22Rv1 (cell line): ENCODE measurements at regions not wholly inside any gene's neighbourhood (a gene's known extent, or its start where the extent isn't known, plus 50 kb on each side); places are given as distances from the start of the nearest gene placed in this dataset.

ENCODE experiments used
- H3K27ac ChIP-seq: fragments of 450-650 bp; 2 replicates; pipeline ENCODE4 v1.5.1; 2017
- ZFX ChIP-seq: fragments of 450-650 bp; IDR thresholded peaks from 2 replicates; pipeline ENCODE4 v1.6.1; 2017; ENCODE audit warnings: antibody characterized with exemption, borderline replicate concordance
- TF ChIP-seq, protein P1 (sequence below): fragments of 450-650 bp; IDR thresholded peaks from 2 replicates; pipeline ENCODE4 v1.5.1; 2017; ENCODE audit warnings: mild to moderate bottlenecking

DNA sequence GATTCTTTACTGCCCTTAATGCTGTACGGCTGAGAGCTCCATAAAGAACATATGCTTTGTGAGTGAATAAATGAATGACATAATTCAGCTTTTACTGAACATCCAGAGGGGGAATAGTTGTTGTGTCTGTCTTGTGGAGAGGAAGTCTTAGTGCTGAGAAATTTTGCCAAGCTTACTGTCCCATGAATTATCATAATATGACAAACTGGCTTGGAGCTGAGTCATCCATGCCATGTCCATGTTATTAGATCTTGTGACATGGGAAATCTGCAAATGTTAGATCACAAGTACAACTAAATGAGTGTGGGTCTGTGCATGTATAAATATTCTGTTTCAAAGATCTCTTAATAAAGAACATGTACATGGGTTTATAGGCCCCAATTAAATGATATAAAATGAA lies 350.4 kb downstream of the BMP4 start:
- no peak overlapping the region for H3K27ac ChIP-seq
- TF ChIP-seq ZFX, result no peak
- TF ChIP-seq, protein P1, sequence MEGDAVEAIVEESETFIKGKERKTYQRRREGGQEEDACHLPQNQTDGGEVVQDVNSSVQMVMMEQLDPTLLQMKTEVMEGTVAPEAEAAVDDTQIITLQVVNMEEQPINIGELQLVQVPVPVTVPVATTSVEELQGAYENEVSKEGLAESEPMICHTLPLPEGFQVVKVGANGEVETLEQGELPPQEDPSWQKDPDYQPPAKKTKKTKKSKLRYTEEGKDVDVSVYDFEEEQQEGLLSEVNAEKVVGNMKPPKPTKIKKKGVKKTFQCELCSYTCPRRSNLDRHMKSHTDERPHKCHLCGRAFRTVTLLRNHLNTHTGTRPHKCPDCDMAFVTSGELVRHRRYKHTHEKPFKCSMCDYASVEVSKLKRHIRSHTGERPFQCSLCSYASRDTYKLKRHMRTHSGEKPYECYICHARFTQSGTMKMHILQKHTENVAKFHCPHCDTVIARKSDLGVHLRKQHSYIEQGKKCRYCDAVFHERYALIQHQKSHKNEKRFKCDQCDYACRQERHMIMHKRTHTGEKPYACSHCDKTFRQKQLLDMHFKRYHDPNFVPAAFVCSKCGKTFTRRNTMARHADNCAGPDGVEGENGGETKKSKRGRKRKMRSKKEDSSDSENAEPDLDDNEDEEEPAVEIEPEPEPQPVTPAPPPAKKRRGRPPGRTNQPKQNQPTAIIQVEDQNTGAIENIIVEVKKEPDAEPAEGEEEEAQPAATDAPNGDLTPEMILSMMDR, result no peak

DNA sequence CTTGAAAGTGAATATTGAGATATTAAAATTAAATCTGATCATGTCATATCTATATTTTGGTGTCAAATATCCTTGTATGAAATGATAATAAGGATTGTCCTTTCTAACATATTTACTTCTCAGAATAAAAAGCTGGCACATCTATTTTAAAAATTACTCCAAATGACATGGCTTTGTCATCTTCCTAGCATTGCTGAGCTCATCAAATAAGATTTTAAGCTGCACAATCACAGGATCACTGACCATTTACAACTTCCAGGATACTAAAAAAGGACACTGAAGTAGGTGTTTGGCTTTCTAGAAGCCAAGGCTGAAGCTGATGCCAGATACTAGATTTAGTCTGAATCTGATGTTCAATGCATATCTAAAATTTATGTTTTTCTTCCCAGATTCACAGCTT lies 351.1 kb downstream of the BMP4 start:
- no peak overlapping the region for H3K27ac ChIP-seq
- TF ChIP-seq, protein P1, result no peak
- TF ChIP-seq ZFX, result no peak

DNA sequence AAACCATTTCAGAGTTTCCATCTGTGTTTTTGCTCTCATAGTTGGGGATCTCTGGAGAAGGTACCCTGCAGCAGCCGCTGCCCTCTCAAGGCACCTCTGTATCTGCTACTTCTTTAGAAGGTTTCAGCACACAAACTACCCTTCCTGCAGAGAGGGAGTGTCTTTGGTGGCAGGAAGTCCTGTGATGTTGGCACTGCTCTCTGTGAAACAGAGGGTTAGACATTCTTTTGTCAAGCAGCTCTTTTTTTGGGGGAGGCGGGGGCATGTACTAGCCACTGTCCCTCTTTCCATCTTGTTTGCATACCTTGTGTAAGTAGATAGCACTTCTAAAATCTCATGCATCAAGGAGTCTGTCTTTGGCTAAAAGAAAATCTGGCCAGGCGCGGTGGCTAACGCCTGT lies 352.6 kb downstream of the BMP4 start:
- no peak overlapping the region for H3K27ac ChIP-seq
- TF ChIP-seq, protein P1, result no peak
- no peak for TF ChIP-seq ZFX

DNA sequence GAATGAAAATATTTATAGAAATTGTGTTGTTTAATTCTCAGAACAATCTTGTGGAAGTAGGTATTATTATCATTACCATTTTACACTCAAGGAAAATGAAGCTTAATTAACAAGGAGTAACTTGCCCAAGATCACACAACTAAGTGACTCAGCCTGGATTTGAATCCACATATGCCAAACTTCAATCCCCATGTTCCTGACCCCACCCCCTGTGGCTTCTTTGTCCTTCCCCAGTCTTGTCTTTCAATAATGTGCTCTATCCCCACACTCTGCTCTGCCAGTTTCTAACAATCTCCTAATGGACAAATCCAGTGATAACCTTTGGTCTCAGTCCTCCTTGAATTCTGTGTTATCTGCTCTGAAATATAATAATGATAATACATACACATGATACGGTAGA lies 355.2 kb downstream of the BMP4 start:
- TF ChIP-seq, protein P1, result no peak
- no peak for TF ChIP-seq ZFX
- H3K27ac ChIP-seq, result no peak overlapping the region

DNA sequence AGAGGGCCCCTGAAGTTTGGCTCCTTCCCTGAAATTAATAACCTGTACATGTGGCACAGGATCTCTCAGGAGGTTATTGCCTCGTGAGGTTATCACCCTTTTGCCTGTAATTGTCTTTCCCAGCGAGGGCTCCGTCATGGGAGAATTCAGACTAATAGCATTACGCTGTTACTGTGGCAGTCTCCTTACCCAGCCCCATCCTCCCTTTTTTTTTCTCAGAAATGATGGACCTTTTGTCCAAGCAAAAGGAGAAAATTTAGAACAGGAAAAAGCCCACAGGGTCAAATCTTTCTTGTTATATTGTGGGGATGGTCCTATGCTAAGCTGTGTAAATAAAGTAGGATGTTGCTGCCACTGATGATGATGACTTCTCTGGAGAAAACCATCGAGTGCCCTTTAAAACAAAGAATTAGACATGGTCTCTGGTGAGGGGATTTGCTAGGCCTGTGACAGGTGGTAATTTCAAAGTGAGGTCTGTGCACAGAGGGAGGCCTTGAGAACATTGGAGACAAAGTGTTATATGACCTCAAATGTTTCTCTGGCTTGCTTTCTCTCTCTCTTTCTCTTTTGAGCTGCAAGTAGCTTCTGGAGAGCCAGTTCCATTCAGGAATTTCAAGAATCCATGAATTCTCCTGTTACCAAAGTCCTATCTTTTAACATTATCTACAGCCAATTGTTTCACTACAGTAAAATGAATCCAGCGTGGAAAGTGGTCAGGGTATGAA lies 357.2 kb downstream of the BMP4 start:
- no peak overlapping the region for H3K27ac ChIP-seq
- no peak for TF ChIP-seq ZFX
- TF ChIP-seq, protein P1, result no peak

DNA sequence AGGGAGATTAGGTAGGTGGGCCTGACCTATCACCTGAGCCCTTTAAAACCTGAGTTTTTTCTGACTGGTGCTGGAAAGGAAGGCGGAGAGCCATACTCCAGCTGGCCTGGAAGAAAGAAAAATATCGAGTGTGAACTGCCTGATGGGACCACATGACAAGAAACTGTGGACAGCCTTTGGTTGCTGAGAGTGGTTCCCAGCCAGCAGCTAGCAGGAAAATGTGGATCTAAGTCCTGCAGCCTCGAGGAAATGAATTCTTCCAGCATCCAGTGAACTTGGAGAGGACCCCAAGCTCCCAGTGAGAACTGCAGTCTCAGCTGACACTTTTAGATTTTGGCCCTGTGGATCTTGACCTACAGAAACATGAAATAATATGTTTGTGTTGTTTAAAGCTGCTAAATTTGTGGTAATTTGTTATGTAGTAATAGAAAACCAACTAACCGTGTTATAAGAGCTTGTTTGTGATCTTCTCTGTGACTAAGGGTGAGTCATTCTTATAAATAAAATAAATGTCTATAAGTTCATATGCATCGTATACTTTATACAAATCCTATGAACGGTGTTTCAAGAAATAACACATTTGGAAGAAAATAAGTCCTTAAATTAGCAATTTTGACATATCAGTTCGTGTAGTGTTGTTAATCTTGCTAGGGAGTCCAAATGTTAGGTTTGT lies 359.6 kb downstream of the BMP4 start:
- no peak overlapping the region for H3K27ac ChIP-seq
- TF ChIP-seq ZFX, result no peak
- TF ChIP-seq, protein P1, result no peak

DNA sequence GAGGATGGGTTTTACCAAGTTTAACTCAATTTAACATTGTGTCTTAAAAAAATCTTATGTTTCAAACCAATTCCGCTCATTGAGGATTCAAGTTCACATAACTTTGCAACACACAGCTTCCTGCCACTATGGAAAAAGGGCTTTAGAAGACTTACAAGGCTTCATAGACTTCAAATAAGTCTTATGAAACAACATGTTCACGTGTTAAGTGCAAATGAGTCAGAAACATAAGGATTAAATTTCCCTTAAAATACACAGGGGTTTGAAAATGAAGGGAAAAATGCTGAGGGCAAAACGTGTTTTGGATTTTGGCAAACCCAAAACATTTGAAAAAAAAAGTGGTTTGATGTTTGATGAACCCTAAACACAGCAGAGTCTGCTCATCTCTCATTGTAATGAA lies 364.8 kb downstream of the BMP4 start:
- TF ChIP-seq, protein P1, result no peak
- no peak for TF ChIP-seq ZFX

More for the DNA sequence above, 364.8 kb downstream of the BMP4 start:
- H3K27ac ChIP-seq, result no peak overlapping the region
